Neural progenitor cell (in vitro differentiated cells): ENCODE measurements at regions not wholly inside any gene's neighbourhood (a gene's known extent, or its start where the extent isn't known, plus 50 kb on each side); places are given as distances from the start of the nearest gene placed in this dataset.
"Not testable (repeated sequence)": the region's sequence is repeated elsewhere in the genome, so short reads cannot be mapped to it uniquely, and the experiment has no call there.

ENCODE experiments used
- CTCF ChIP-seq: fragments of 200-600 bp; sonication (generic); IDR thresholded peaks from 2 replicates; pipeline ENCODE4 v1.5.1; 2017; ENCODE audit warnings: antibody characterized with exemption, mild to moderate bottlenecking
- EZH2 ChIP-seq: fragments of 200-600 bp; sonication (generic); IDR thresholded peaks from 2 replicates; pipeline ENCODE4 v1.6.1; 2017; ENCODE audit warnings: antibody characterized with exemption, mild to moderate bottlenecking, moderate library complexity

DNA sequence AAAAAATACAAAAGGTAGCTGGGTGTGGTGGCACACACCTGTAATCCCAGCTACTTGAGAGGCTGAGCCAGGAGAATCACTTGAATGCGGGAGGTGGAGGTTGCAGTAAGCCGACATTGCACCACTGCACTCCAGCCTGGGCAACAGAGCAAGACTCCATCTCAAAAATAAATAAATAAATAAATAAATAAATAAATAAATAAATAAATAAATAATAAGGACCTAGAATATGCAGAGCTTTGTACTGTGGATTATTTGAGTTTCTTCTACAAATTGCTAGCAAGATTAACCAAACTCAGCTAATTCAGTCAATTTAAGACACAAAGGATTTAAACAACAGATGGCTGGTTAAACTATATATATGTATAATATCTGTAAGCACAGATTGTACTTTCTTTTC, 322.5 kb upstream of the ARPP21 start:
- not testable (repeated sequence) for TF ChIP-seq CTCF, EZH2
